NCI-H1694 (cell line): ENCODE measurements at regions not wholly inside any gene's neighbourhood (a gene's known extent, or its start where the extent isn't known, plus 50 kb on each side); places are given as distances from the start of the nearest gene placed in this dataset.
"Not testable (repeated sequence)": the region's sequence is repeated elsewhere in the genome, so short reads cannot be mapped to it uniquely, and the experiment has no call there.

ENCODE experiments used
- DNase-seq: peaks from one replicate; lab custom pipeline; 2025; lab: John Stamatoyannopoulos, UW

DNA sequence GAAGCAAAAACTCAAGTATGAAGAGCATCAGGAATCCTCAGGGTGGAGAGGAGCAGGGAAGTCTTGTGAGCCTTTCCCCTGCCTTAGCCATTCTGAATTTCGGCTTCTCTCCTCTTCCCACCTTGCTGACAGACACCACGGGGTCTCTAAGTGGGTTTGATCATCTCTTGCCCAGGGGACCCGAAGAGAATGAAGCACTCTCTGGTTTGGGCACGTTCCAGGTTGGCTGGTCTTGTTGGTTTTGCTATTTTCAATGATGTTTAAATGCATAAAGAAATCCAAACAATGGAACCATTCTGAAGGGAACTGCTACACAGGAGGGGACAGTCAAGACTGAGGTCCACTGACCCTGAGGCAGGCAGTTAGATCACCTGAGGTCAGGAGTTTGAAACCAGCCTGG is 131.7 kb downstream of the PXDC1 start:
- no peak for DNase-seq

GRCh38 chr6:3619201-3619600 is 132.3 kb downstream of the PXDC1 start:
- DNase-seq, result no peak

- DNase-seq, result no peak
These were observed 132.9 kb downstream of the PXDC1 start for GRCh38 chr6:3618642-3619041.

DNA sequence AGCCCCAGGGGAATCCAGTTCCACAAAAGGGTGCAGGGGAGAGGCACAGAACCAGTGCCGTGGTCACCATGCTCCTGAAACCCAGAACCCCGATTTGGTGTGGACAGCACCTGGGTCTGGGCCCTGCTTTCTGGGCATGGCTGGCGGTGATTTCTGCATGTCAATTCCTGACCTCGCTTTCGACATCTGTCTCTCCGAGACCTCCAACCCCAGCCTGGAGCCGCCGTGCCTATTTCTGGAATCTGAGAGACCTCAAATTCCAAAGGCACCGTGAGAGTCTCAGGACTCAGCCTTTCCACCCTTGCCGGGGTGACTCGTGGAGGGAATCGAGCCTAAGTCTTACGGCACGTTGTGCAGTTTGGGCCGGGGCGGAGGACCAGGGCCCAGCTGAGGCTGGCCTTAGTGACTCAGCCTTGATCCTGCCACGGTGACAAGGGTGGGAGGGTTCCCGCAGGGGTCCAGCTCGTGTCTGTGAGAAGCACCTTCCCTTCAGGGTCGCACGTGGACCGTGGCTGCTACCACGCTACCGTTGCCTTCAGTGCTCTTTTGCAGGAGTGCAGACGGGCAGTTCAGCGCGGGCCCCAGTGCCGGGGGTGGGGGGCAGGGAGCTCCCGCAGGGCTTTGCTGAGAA is 133.7 kb downstream of the PXDC1 start:
- no peak for DNase-seq

DNA sequence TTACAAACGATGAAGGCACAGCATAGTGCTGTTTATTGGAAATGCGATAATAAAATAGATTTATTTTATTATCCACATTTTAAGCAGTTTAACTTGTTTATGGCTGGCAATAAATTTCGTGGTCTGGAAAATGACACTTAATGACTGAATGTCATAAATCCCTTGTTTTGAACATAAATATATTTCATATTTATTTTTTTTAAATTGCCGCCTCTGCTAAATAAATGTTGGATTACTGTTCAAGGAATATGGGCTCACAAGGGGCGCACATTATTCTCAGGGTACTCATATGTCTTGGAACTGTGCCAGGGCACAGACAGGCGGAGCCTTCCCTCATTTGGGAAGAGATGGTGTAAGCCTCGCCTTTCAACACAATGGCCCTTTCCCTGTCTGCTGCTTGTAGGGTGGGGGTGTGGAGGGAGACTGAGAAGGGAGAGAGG is 134.3 kb downstream of the PXDC1 start:
- DNase-seq, result no peak

- DNase-seq, result no peak
These were observed 134.8 kb downstream of the PXDC1 start for GRCh38 chr6:3616565-3617176.

DNA sequence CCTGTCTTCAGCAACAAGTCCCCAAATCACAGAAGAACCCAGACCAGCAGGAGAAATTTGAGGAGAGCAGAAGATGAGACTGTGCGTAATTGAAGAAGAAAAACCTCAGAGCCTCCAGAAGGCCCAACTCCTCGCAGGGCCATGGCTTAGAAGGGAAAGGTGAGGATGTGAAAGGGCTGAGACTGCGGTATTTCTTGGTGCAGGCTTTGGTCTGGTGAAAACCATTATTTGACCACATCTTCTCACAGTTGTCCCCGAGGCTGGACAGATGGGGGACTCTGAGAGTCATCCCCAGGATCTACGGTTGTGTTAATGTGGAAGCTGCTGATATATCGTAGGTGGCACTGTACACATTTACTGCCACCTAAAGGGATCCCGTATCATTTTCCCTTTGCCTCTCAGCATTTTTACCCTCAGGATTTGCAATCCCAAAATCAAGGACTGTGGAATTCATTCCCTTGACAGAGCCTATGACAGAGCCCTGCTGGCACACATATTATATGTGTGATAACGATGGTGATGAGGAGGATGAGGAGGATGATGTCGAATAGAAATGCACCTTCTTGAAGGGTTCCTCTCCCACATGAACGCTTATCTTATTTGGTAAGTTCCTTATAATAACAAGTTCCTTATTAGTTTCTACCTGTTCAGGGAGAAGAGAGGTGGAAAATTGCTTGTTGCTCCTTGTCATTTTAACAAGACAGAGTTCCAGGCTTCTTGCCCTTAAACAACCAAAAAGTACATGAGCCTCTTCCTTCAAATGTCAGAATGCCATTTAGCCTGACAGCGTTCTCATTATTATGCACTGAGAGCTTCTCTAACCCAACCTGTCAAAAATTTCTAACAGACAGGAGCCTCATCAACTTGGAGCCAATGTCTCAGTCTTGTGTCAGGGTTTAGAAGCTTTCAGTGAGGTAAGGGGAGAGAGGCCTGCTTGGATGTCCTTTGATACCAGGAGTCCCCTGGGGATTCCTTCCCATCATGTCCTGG is 135.8 kb downstream of the PXDC1 start:
- no peak for DNase-seq

GRCh38 chr6:3614918-3615317 is 136.6 kb downstream of the PXDC1 start:
- DNase-seq, result no peak

- DNase-seq, result not testable (repeated sequence)
These were observed 137.9 kb downstream of the PXDC1 start for GRCh38 chr6:3613565-3613964.

DNA sequence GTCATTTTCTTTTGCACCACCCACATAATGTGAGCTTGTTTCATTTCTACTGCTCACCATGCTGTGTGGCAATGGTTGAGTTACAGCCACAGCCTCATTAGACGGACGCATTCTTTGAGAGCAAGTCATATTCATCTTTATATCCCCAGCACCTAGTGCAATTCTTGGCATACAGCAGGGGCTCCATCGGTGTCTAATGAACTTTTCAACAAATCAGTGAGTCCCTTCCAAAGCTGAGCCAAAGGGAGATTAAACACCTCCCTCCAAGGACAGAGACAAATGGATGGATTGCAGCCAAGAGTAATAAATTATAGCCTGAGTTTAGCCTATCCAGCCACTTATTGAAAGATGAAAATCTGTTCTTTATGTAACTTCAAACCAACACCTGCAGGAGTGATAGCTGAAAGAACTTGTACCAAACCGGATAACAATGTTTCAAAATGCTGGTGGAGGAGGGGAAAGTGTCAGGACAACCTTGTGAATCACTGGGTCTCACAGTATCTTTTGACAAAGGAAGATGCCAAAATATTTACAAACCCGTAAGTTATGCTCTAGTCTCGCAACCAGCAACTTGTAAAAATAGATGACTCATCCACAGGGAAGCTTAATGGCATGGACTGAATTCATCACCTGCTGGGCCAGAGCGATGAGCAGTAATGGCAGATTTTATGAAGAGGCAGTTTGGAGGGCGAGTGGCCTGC is 139.0 kb downstream of the PXDC1 start:
- DNase-seq, result no peak

- no peak for DNase-seq
These were observed 140.6 kb downstream of the PXDC1 start for GRCh38 chr6:3610921-3611320.

- no peak for DNase-seq
These were observed 141.3 kb downstream of the PXDC1 start for GRCh38 chr6:3610206-3610605.

DNA sequence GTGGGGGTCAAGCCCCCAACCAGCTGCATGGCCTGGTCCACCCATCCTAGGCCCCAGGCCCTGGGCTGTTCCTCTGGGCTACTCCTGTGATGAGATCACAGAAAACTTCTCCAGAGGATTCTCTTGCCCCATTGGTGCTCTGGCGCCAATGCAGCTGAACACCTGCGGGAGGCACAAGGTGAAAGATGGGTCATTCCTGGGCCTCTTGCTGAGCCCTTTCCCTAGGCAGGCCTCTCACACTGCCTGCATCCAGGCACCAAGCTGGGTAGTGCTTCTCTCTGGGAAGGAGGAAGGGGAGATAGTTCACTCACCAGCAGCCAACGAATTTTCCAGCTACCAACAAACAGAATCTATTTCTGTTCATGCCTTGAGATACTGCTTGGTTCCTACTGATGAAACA is 142.1 kb downstream of the PXDC1 start:
- DNase-seq, result no peak

- DNase-seq, result no peak
These were observed 143.4 kb downstream of the PXDC1 start for GRCh38 chr6:3608159-3608558.

DNA sequence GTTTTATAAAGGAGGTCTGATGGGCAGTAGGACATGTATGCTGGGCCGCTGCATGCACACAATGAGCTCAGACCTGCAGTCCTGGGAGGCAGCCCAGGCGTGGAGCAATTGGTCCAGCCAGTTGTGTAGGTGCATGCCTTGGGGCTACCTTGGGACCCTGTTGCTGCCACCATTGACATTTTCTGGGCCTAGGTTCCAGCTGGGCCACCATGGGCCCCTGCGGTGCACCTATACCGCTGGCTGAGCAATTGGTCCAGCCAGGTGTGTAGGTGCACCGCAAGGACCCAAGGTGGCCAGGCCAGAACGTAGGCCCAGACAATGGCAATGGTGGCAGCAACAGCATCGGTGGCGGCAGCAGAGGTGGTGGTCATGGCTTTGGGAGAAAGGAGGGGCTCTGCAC is 143.9 kb downstream of the PXDC1 start:
- no peak for DNase-seq

GRCh38 chr6:3607171-3607570 is 144.3 kb downstream of the PXDC1 start:
- DNase-seq, result no peak

DNA sequence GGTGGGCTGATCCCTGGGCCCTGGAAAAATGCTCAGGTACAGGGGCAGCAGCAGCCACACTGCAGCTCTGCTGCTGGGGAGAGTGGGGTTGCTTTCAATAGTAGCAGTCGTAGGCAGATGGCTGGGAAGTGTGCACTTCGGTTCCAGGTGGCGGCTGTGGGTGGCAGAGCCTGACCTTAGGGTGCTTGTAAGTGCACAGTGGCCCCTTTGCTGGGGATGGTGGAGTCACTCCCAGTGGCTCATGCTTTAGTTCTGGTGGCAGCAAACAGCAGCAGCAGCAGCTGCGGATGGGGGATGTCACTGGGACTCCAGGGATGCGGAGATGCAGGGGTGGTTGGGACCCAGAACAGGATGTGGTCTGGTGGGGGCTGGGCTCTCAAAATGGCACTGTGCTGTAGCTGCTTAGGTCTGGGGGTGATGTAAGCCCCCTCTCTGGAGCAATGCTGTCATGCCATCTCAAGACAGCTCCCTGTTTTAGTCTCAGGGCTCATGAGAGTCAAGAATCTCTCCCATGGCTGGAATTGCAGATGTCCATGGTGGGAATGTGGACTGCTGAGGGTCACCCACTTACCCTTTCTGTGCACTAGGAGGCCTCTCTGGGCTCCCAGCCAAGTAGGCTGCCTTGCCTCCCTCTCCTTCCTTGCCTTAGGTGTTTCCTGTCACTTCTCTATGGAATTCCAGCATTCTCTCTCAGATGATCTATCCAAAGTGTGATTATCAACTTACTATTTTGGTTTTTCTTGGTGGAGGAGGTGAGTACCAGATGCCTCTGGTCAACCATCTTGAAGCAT is 146.7 kb upstream of the SLC22A23 start:
- DNase-seq, result no peak

- DNase-seq, result no peak
These were observed 144.7 kb upstream of the SLC22A23 start for GRCh38 chr6:3601570-3601969.

GRCh38 chr6:3597500-3598064 is 140.7 kb upstream of the SLC22A23 start:
- no peak for DNase-seq

GRCh38 chr6:3596766-3597165 is 139.9 kb upstream of the SLC22A23 start:
- no peak for DNase-seq

DNA sequence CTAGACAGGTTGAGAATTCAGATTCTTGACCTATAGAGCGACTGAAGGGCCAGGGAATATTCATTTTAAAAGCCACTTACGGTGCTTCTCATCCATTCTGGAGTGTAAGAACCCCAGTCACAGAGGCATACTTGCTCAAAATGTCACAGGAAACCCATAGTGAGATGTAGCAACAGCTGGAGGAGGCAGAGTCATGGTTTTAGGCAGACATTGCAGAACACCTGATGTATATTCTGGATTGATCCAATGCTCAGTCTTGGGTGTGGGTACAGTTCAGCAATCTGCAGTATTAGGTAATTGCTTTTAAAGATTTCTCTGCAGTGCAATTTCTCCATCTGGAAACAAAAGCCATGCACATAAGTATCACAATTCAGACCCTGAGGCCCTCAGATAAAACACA is 137.4 kb upstream of the SLC22A23 start:
- DNase-seq, result no peak
